H1 (cell line): ENCODE measurements at regions not wholly inside any gene's neighbourhood (a gene's known extent, or its start where the extent isn't known, plus 50 kb on each side); places are given as distances from the start of the nearest gene placed in this dataset.

Source experiments
- CTCF ChIA-PET: fragments of 300-600 bp; sonication (Branson Sonifier 250); formaldehyde crosslinking; loops from one replicate; lab custom pipeline; 2021; ENCODE audit not compliant: partially characterized antibody; lab: Charles Lee
- POLR2A ChIA-PET: fragments of 300-600 bp; sonication (Branson Sonifier 250); formaldehyde crosslinking; loops from one replicate; lab custom pipeline; 2021; ENCODE audit warnings: inconsistent platforms; ENCODE audit not compliant: partially characterized antibody; lab: Charles Lee
- DNase-seq, 2 experiments: peaks; one replicate each; pipeline versions ENCODE4 v3.0.0 to v3.0.0-alpha.2; 2010 to 2022; ENCODE audit warnings: low spot score in 2 of 2, low read depth in 1 of 2, mixed read lengths in 1 of 2
- FAIRE-seq: peaks from 2 replicates; lab custom pipeline; 2011; peaks lifted over from hg19 to GRCh38; lab: Jason Lieb, UNC
- H2AFZ ChIP-seq: 2 replicates; pipeline ENCODE4 v1.8.1; 2012; ENCODE audit warnings: low read length, inconsistent platforms
- H2AK5ac ChIP-seq: 2 replicates; pipeline ENCODE4 v1.6.1; 2013; ENCODE audit warnings: low read depth, low read length
- H2BK120ac ChIP-seq: replicated peaks from 2 replicates; pipeline ENCODE3; 2013; ENCODE audit warnings: low read depth, low read length, inconsistent platforms
- H2BK12ac ChIP-seq: 2 replicates; pipeline ENCODE4 v1.6.1; 2013; ENCODE audit warnings: low read depth, low read length
- H2BK15ac ChIP-seq: 2 replicates; pipeline ENCODE4 v1.6.1; 2013; ENCODE audit warnings: low read length
- H2BK20ac ChIP-seq: 2 replicates; pipeline ENCODE4 v1.6.1; 2013; ENCODE audit warnings: low read length
- H2BK5ac ChIP-seq: 2 replicates; pipeline ENCODE4 v1.6.1; 2013; ENCODE audit warnings: low read depth, low read length
- H3K14ac ChIP-seq: 2 replicates; pipeline ENCODE4 v1.6.1; 2013; ENCODE audit warnings: inconsistent platforms; ENCODE audit not compliant: insufficient read length
- H3K18ac ChIP-seq: 2 replicates; pipeline ENCODE4 v1.6.1; 2013; ENCODE audit warnings: low read length; ENCODE audit errors: extremely low read depth
- H3K23ac ChIP-seq: 2 replicates; pipeline ENCODE4 v1.6.1; 2013; ENCODE audit warnings: inconsistent platforms; ENCODE audit not compliant: insufficient read length
- H3K23me2 ChIP-seq: 2 replicates; pipeline ENCODE4 v1.6.1; 2013; ENCODE audit warnings: low read depth, low read length
- H3K27ac ChIP-seq: 2 replicates; pipeline ENCODE4 v1.6.1; 2011; ENCODE audit warnings: low read depth, low read length, inconsistent platforms
- H3K27me3 ChIP-seq, 4 experiments: replicated peaks in 1 of 4; 1 replicate in 1 of 4; 2 replicates in 3 of 4; pipeline versions ENCODE4 v1.6.1 to v1.8.1; 2011 to 2013; ENCODE audit warnings: low read length in 3 of 4, mild to moderate bottlenecking in 3 of 4, inconsistent platforms in 2 of 4, mixed read lengths in 2 of 4, moderate library complexity in 1 of 4; ENCODE audit not compliant: control insufficient read depth in 3 of 4, insufficient read depth in 3 of 4; ENCODE audit errors: extremely low read depth in 1 of 4
- H3K36me3 ChIP-seq, 4 experiments: 2 replicates each; pipeline versions ENCODE4 v1.6.1 to v1.8.1; 2011 to 2013; ENCODE audit warnings: mild to moderate bottlenecking in 4 of 4, low read length in 3 of 4, moderate library complexity in 2 of 4, control low read depth in 1 of 4, inconsistent platforms in 1 of 4; ENCODE audit not compliant: insufficient read depth in 4 of 4, control insufficient read depth in 2 of 4
- H3K4ac ChIP-seq: replicated peaks from 2 replicates; pipeline ENCODE3; 2013; ENCODE audit warnings: low read length, low read depth, mixed read lengths, inconsistent platforms; ENCODE audit not compliant: insufficient read length
- H3K4me1 ChIP-seq, 4 experiments: replicated peaks in 1 of 4; 1 replicate in 1 of 4; 2 replicates in 3 of 4; pipeline versions ENCODE4 v1.6.1 to v1.8.1; 2011 to 2013; ENCODE audit warnings: low read length in 3 of 4, inconsistent platforms in 2 of 4, mixed read lengths in 1 of 4; ENCODE audit not compliant: insufficient read depth in 4 of 4, control insufficient read depth in 3 of 4
- H3K4me2 ChIP-seq, 2 experiments: 2 replicates each; pipeline versions ENCODE4 v1.6.1 to v1.8.1; 2011 to 2013; ENCODE audit warnings: low read depth in 2 of 2, low read length in 2 of 2, control low read depth in 1 of 2, inconsistent platforms in 1 of 2, mild to moderate bottlenecking in 1 of 2; ENCODE audit not compliant: insufficient read depth in 1 of 2
- H3K4me3 ChIP-seq, 4 experiments: fragments of 200-600, 300-600 bp in 1 of 4; sonication (generic), shearing (Covaris generic), sonication (Bioruptor Twin) in 1 of 4; 2 replicates each; pipeline versions ENCODE4 v1.5.1 to v1.8.1; 2011 to 2016; ENCODE audit warnings: low read length in 4 of 4, low read depth in 3 of 4, control low read depth in 2 of 4, inconsistent platforms in 2 of 4, mild to moderate bottlenecking in 2 of 4, mixed read lengths in 1 of 4, moderate library complexity in 1 of 4; ENCODE audit not compliant: insufficient read depth in 2 of 4; ENCODE audit errors: extremely low read depth in 1 of 4
- H3K56ac ChIP-seq: replicated peaks from 2 replicates; pipeline ENCODE3; 2013; ENCODE audit warnings: low read depth, mild to moderate bottlenecking, mixed read lengths, low read length, inconsistent platforms; ENCODE audit not compliant: insufficient read length
- H3K79me1 ChIP-seq: 2 replicates; pipeline ENCODE4 v1.6.1; 2013; ENCODE audit warnings: low read depth, low read length, control low read depth
- H3K79me2 ChIP-seq, 2 experiments: 2 replicates each; pipeline versions ENCODE4 v1.6.1 to v1.8.1; 2012 to 2013; ENCODE audit warnings: low read length in 2 of 2, mild to moderate bottlenecking in 2 of 2, inconsistent platforms in 1 of 2; ENCODE audit not compliant: insufficient read depth in 2 of 2, control insufficient read depth in 1 of 2
- H3K9ac ChIP-seq, 4 experiments: replicated peaks in 1 of 4; 1 replicate in 1 of 4; 2 replicates in 3 of 4; pipeline versions ENCODE4 v1.6.1 to v1.8.1; 2011 to 2013; ENCODE audit warnings: low read depth in 3 of 4, low read length in 3 of 4, control low read depth in 2 of 4, mild to moderate bottlenecking in 2 of 4, moderate library complexity in 2 of 4, inconsistent platforms in 1 of 4; ENCODE audit errors: extremely low read depth in 1 of 4
- H3K9me3 ChIP-seq, 2 experiments: 2 replicates each; pipeline versions ENCODE4 v1.6.1 to v1.8.1; 2012 to 2013; ENCODE audit warnings: mild to moderate bottlenecking in 2 of 2, moderate library complexity in 2 of 2, control low read depth in 1 of 2, inconsistent platforms in 1 of 2, low read depth in 1 of 2, low read length in 1 of 2, mixed read lengths in 1 of 2; ENCODE audit not compliant: insufficient read depth in 2 of 2
- H4K20me1 ChIP-seq, 2 experiments: replicated peaks in 1 of 2; 2 replicates each; pipeline versions ENCODE3 to v1.8.1; 2011 to 2013; ENCODE audit warnings: inconsistent platforms in 2 of 2, low read length in 2 of 2, mild to moderate bottlenecking in 1 of 2; ENCODE audit not compliant: insufficient read depth in 2 of 2, control insufficient read depth in 1 of 2
- H4K5ac ChIP-seq: 2 replicates; pipeline ENCODE4 v1.6.1; 2013; ENCODE audit warnings: low read length, low read depth, mixed read lengths, inconsistent platforms; ENCODE audit not compliant: insufficient read length
- H4K8ac ChIP-seq: 2 replicates; pipeline ENCODE4 v1.8.0; 2013; ENCODE audit warnings: mild to moderate bottlenecking, moderate library complexity, low read length, inconsistent platforms; ENCODE audit not compliant: insufficient read depth; ENCODE audit errors: extremely low read depth
- H4K91ac ChIP-seq: replicated peaks from 2 replicates; pipeline ENCODE3; 2013; ENCODE audit warnings: low read length, mixed read lengths, inconsistent platforms; ENCODE audit not compliant: insufficient read length
- ASH2L ChIP-seq: fragments of 200-600, 300-600 bp; sonication (generic); IDR thresholded peaks from one replicate; pipeline ENCODE4 v1.7.1; 2017; ENCODE audit warnings: low read length
- BCL11A ChIP-seq, 2 experiments: IDR thresholded peaks; one replicate each; pipeline ENCODE4 v1.6.1; 2011; ENCODE audit warnings: low read depth in 2 of 2, low read length in 2 of 2, mild to moderate bottlenecking in 2 of 2
- BRCA1 ChIP-seq: IDR thresholded peaks from 2 replicates; pipeline ENCODE4 v1.6.1; 2012; ENCODE audit warnings: low read depth, low read length, improper control_type of control experiment
- GTF2F1 ChIP-seq: IDR thresholded peaks from 2 replicates; pipeline ENCODE4 v1.6.1; 2012; ENCODE audit warnings: low read depth, low read length, improper control_type of control experiment, borderline replicate concordance
- KDM4A ChIP-seq: IDR thresholded peaks from one replicate; pipeline ENCODE4 v1.7.1; 2012; ENCODE audit warnings: low read depth, mild to moderate bottlenecking, moderate library complexity, low read length, inconsistent platforms; ENCODE audit not compliant: severe bottlenecking
- RBBP5 ChIP-seq: IDR thresholded peaks from 2 replicates; pipeline ENCODE4 v1.7.1; 2012; ENCODE audit warnings: low read depth, mild to moderate bottlenecking, inconsistent platforms, low read length, moderate library complexity, borderline replicate concordance
- RNF2 ChIP-seq: fragments of 200-900, 300-1000 bp; sonication (generic); IDR thresholded peaks from 2 replicates; pipeline ENCODE4 v1.7.1; 2016; ENCODE audit warnings: borderline replicate concordance, low read depth, mild to moderate bottlenecking, antibody characterized with exemption, low read length; ENCODE audit not compliant: poor library complexity, severe bottlenecking; ENCODE audit errors: missing control alignments
- RXRA ChIP-seq: IDR thresholded peaks from 2 replicates; pipeline ENCODE4 v1.6.1; 2011; ENCODE audit warnings: low read depth, mild to moderate bottlenecking, low read length, moderate library complexity; ENCODE audit not compliant: insufficient read depth
- TCF12 ChIP-seq: IDR thresholded peaks from 2 replicates; pipeline ENCODE4 v1.6.1; 2011; ENCODE audit warnings: low read depth, mild to moderate bottlenecking, low read length
- WGBS, 2 experiments: shearing (Covaris generic) in 1 of 2; methylation state at CpG; one replicate each; pipeline versions ENCODE4 v1.1.6 to v1.1.7; 2013 to 2015; ENCODE audit warnings: low lambda C conversion rate in 2 of 2, mixed read lengths in 2 of 2, inconsistent platforms in 1 of 2, low coverage in 1 of 2, missing lambda C conversion rate in 1 of 2; ENCODE audit not compliant: insufficient replicate concordance in 2 of 2, insufficient coverage in 1 of 2, insufficient read length in 1 of 2; ENCODE audit errors: extremely low coverage in 1 of 2, missing lambda C conversion rate in 1 of 2; 5-methylcytosine and 5-hydroxymethylcytosine counted together

- H3K4me1 ChIP-seq, result peaks cover 0 to 3% (median 0%) of the 10 kb centered on the region in 4 experiments; a peak in 1 of 7 replicates
- no peak overlapping the region for H2BK5ac ChIP-seq
- no peak overlapping the region for H3K4ac ChIP-seq
- H2AFZ ChIP-seq, result no peak overlapping the region
- CTCF ChIA-PET, result interaction anchor here (0.5 to 1.1 kb wide), 4 partner anchors 22 to 156 kb away, joined by 3 to 4 read pairs (median 3); no protein-coding TSS in a partner anchor
- no peaks in the 10 kb centered on the region for H3K79me1 ChIP-seq
- H3K18ac ChIP-seq, result no peak overlapping the region
- H2BK20ac ChIP-seq, result no peak overlapping the region
- H3K36me3 ChIP-seq, result no peaks in the 10 kb centered on the region
- FAIRE-seq, result no peak
- no peak overlapping the region for H2AK5ac ChIP-seq
- no peak overlapping the region for H4K8ac ChIP-seq
- no peak overlapping the region for H3K23ac ChIP-seq
- POLR2A ChIA-PET, result no interaction called here
- no peak overlapping the region for H3K14ac ChIP-seq
- no peak overlapping the region for H4K5ac ChIP-seq
- no peak overlapping the region for H4K91ac ChIP-seq
- no peak overlapping the region for H2BK12ac ChIP-seq
- no peaks in the 10 kb centered on the region for H3K23me2 ChIP-seq
- no peak overlapping the region for H3K4me2 ChIP-seq
- no peak for DNase-seq
- 87% methylated on average over 3 of the region's 3 CpGs; no CpG with 5 or more reads in 1 of the 2 experiments for WGBS, 2 experiments
- H2BK120ac ChIP-seq, result no peak overlapping the region
- H3K27ac ChIP-seq, result no peak overlapping the region
- TF ChIP-seq ASH2L, result no peak
- no peak for TF ChIP-seq KDM4A
- TF ChIP-seq TCF12, result no peak
- TF ChIP-seq RXRA, result no peak
- TF ChIP-seq RBBP5, result no peak
- no peak for TF ChIP-seq RNF2
- TF ChIP-seq BRCA1, result no peak
- no peak for TF ChIP-seq GTF2F1
- no peak for TF ChIP-seq BCL11A (IDR thresholded peaks at IDR 0.05; ENCODE audit: low read depth in 2 of 2, low read length in 2 of 2)
- H3K27me3 ChIP-seq, result no peaks in the 10 kb centered on the region
- no peak overlapping the region for H2BK15ac ChIP-seq
- H3K56ac ChIP-seq, result no peak overlapping the region
- H3K4me3 ChIP-seq, result no peak overlapping the region
- no peaks in the 10 kb centered on the region for H3K9me3 ChIP-seq
- H4K20me1 ChIP-seq, result no peaks in the 10 kb centered on the region
- H3K9ac ChIP-seq, result no peak overlapping the region
- H3K79me2 ChIP-seq, result no peaks in the 10 kb centered on the region
Measured at GRCh38 chr5:60360355-60360754, 339.6 kb downstream of the DEPDC1B start.
